ENCODE measurements at regions not wholly inside any gene's neighbourhood (a gene's known extent, or its start where the extent isn't known, plus 50 kb on each side); places are given as distances from the start of the nearest gene placed in this dataset.
"Not testable (repeated sequence)": the region's sequence is repeated elsewhere in the genome, so short reads cannot be mapped to it uniquely, and the experiment has no call there.

GRCh38 chr10:64346389-64346788 is 825.2 kb downstream of the REEP3 start:
- Histone ChIP-seq H3K9me3 (no peaks in the 10 kb centered on the region), H3K27me3 (no peaks in the 10 kb centered on the region), H3K27ac (no peak overlapping the region), H3K4me1 (no peaks in the 10 kb centered on the region), H3K4me3 (no peak overlapping the region), H3K36me3 (no peaks in the 10 kb centered on the region)
- TF ChIP-seq CTCF (IDR thresholded peaks at IDR 0.05) = no peak
- no peak for DNase-seq (ENCODE audit: low spot score)

GRCh38 chr10:64350665-64351064 is 829.5 kb downstream of the REEP3 start:
- Histone ChIP-seq H3K9me3 (no peaks in the 10 kb centered on the region), H3K4me1 (no peaks in the 10 kb centered on the region), H3K27ac (no peak overlapping the region), H3K27me3 (no peaks in the 10 kb centered on the region), H3K36me3 (no peaks in the 10 kb centered on the region), H3K4me3 (no peak overlapping the region)
- DNase-seq (ENCODE audit: low spot score) = no peak
- no peak for TF ChIP-seq CTCF (IDR thresholded peaks at IDR 0.05)

GRCh38 chr10:64358907-64359306 is 837.7 kb downstream of the REEP3 start:
- Histone ChIP-seq H3K27ac (no peak overlapping the region), H3K9me3 (no peaks in the 10 kb centered on the region)
- TF ChIP-seq CTCF (IDR thresholded peaks at IDR 0.05) = no peak

GRCh38 chr10:64360240-64360639 is 839.0 kb downstream of the REEP3 start:
- not testable (repeated sequence) for DNase-seq (ENCODE audit: low spot score); H3K4me3 ChIP-seq; H3K27me3 ChIP-seq; H3K9me3 ChIP-seq; H3K27ac ChIP-seq; H3K36me3 ChIP-seq; H3K4me1 ChIP-seq

More at GRCh38 chr10:64358907-64359306, 837.7 kb downstream of the REEP3 start:
- DNase-seq (ENCODE audit: low spot score) = no peak
- Histone ChIP-seq H3K27me3 (no peaks in the 10 kb centered on the region), H3K36me3 (no peaks in the 10 kb centered on the region), H3K4me3 (no peak overlapping the region), H3K4me1 (no peaks in the 10 kb centered on the region)

GRCh38 chr10:64363687-64364086 is 842.5 kb downstream of the REEP3 start:
- Histone ChIP-seq H3K4me3 (no peak overlapping the region), H3K36me3 (no peaks in the 10 kb centered on the region), H3K4me1 (no peaks in the 10 kb centered on the region), H3K9me3 (no peaks in the 10 kb centered on the region), H3K27ac (no peak overlapping the region), H3K27me3 (no peaks in the 10 kb centered on the region)
- no peak for DNase-seq (ENCODE audit: low spot score)
- no peak for TF ChIP-seq CTCF (IDR thresholded peaks at IDR 0.05)

GRCh38 chr10:64365663-64366062 is 844.5 kb downstream of the REEP3 start:
- H3K36me3 ChIP-seq = no peaks in the 10 kb centered on the region
- no peak for TF ChIP-seq CTCF (IDR thresholded peaks at IDR 0.05)

More at GRCh38 chr10:64365663-64366062, 844.5 kb downstream of the REEP3 start:
- Histone ChIP-seq H3K4me3 (no peak overlapping the region), H3K9me3 (no peaks in the 10 kb centered on the region), H3K27ac (no peak overlapping the region), H3K4me1 (no peaks in the 10 kb centered on the region), H3K27me3 (no peaks in the 10 kb centered on the region)
- no peak for DNase-seq (ENCODE audit: low spot score)
